Colonic mucosa (tissue), 4 donors: ENCODE measurements at regions not wholly inside any gene's neighbourhood (a gene's known extent, or its start where the extent isn't known, plus 50 kb on each side); places are given as distances from the start of the nearest gene placed in this dataset.

Source experiments
- DNase-seq: peaks from one replicate; pipeline ENCODE4 v3.0.0-alpha.2; 2020
- H3K27ac ChIP-seq: fragments of 200-600 bp; one replicate; pipeline ENCODE4 v1.8.0; 2021
- H3K27me3 ChIP-seq: fragments of 200-600 bp; one replicate; pipeline ENCODE4 v1.8.0; 2021
- H3K36me3 ChIP-seq: fragments of 200-600 bp; one replicate; pipeline ENCODE4 v1.8.0; 2021
- H3K4me1 ChIP-seq: fragments of 200-600 bp; one replicate; pipeline ENCODE4 v1.8.0; 2021; ENCODE audit warnings: mild to moderate bottlenecking
- H3K4me3 ChIP-seq: fragments of 200-600 bp; one replicate; pipeline ENCODE4 v1.8.0; 2021
- H3K9ac ChIP-seq, 2 donors: one replicate each; pipeline ENCODE4 v1.7.0; 2013; ENCODE audit warnings: control low read depth in 2 of 2, low read depth in 2 of 2, low read length in 2 of 2
- H3K9me3 ChIP-seq: fragments of 200-600 bp; one replicate; pipeline ENCODE4 v1.8.0; 2021
- intact Hi-C: fragments of 100-400 bp; cut with DNase I; formaldehyde crosslinking; loops from one replicate; pipeline ENCODE4 v1.14.1; 2022
- TF ChIP-seq, protein P1 (sequence below): fragments of 200-600 bp; IDR thresholded peaks from one replicate; pipeline ENCODE4 v1.8.0; 2022; ENCODE audit warnings: antibody characterized with exemption, mild to moderate bottlenecking
- donor health status: healthy.
- donor health status: DM: no; HTN: no; CAD: no.
- donor health status: DM: no; HTN: no; CAD: no.

DNA sequence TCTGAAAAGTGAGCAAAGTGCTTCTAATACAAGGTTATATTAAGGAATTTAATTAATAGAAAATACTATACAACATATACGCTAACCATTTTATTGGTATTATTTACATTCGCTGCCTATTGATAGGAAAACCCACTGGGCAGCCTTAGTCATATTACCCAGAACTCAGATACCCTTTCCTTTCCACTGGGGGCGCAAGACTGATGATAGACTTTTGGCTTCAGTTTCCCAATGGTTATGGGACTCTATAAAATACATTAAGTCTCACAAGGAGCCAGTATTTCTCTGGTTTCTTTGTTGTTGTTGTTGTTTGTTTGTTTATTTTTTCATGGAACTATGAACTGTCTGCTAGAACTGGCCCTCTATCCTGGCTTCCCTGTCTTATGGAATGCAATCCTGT is 471.1 kb upstream of the KIRREL3 start:
- no peak for DNase-seq
- Histone ChIP-seq H3K9ac (no peak overlapping the region), H3K36me3 (no peaks in the 10 kb centered on the region), H3K4me3 (no peak overlapping the region), H3K27me3 (no peaks in the 10 kb centered on the region), H3K4me1 (no peaks in the 10 kb centered on the region), H3K9me3 (no peaks in the 10 kb centered on the region), H3K27ac (no peak overlapping the region)
- intact Hi-C loops = no loop called here
- TF ChIP-seq, protein P1, sequence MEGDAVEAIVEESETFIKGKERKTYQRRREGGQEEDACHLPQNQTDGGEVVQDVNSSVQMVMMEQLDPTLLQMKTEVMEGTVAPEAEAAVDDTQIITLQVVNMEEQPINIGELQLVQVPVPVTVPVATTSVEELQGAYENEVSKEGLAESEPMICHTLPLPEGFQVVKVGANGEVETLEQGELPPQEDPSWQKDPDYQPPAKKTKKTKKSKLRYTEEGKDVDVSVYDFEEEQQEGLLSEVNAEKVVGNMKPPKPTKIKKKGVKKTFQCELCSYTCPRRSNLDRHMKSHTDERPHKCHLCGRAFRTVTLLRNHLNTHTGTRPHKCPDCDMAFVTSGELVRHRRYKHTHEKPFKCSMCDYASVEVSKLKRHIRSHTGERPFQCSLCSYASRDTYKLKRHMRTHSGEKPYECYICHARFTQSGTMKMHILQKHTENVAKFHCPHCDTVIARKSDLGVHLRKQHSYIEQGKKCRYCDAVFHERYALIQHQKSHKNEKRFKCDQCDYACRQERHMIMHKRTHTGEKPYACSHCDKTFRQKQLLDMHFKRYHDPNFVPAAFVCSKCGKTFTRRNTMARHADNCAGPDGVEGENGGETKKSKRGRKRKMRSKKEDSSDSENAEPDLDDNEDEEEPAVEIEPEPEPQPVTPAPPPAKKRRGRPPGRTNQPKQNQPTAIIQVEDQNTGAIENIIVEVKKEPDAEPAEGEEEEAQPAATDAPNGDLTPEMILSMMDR = no peak

DNA sequence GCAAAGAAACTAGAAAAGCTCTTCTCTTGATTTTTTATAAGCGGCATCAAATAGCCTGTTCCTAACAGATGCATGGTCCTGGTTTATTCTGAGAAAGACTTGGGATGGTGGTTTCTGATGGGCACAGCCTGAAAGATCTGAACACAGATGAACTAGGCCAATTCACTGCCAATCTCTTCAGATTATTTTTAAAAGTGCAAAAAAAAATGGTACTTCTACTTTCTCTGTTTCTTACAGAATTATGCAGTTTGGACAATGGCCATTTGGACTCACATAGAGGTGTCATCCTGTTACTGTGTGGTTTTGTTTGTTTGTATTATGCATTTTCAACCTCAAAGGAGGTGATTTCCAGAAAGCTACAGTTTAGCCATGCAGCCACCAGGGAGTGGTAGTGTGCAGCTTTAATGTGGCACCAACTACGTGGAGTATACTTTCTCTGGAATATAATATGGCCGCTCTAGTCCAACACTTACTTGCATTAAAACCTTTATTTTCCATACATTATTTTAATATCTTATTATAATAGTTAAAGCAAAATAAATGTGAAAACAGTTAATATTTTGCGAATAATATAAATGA is 469.8 kb upstream of the KIRREL3 start:
- Histone ChIP-seq H3K4me3 (no peak overlapping the region), H3K27me3 (no peaks in the 10 kb centered on the region), H3K9ac (no peak overlapping the region), H3K9me3 (no peaks in the 10 kb centered on the region), H3K4me1 (no peaks in the 10 kb centered on the region), H3K27ac (no peak overlapping the region), H3K36me3 (no peaks in the 10 kb centered on the region)
- TF ChIP-seq, protein P1 = peak; percentile 34
- no peak for DNase-seq
- intact Hi-C loops = no loop called here

GRCh38 chr11:127464325-127464724 is 463.8 kb upstream of the KIRREL3 start:
- DNase-seq = no peak
- Histone ChIP-seq H3K4me3 (no peak overlapping the region), H3K4me1 (no peaks in the 10 kb centered on the region), H3K27ac (no peak overlapping the region), H3K9ac (no peak overlapping the region), H3K27me3 (no peaks in the 10 kb centered on the region), H3K36me3 (no peaks in the 10 kb centered on the region), H3K9me3 (no peaks in the 10 kb centered on the region)
- TF ChIP-seq, protein P1 = no peak
- intact Hi-C loops = no loop called here

DNA sequence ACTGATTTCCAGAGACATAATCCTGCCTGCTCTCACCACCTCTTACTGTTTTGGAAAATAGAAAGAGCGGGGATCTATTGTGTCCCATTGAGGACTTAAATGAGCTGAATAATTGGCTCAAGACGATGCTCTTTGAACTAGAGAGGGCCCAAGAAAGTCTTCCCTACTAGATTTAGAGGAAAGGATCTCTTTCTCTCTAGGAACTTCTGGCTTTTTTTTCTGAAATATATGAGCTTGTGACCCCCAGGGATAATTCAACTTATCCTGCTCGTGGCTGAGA is 461.4 kb upstream of the KIRREL3 start:
- no peaks in the 10 kb centered on the region for H3K36me3 ChIP-seq
- no peak for DNase-seq
- H3K9ac ChIP-seq = no peak overlapping the region
- TF ChIP-seq, protein P1 = no peak
- no peak overlapping the region for H3K4me3 ChIP-seq
- no peaks in the 10 kb centered on the region for H3K27me3 ChIP-seq
- intact Hi-C loops = no loop called here
- no peaks in the 10 kb centered on the region for H3K4me1 ChIP-seq
- H3K9me3 ChIP-seq = no peaks in the 10 kb centered on the region
- no peak overlapping the region for H3K27ac ChIP-seq

GRCh38 chr11:127461241-127462064 is 460.9 kb upstream of the KIRREL3 start:
- TF ChIP-seq, protein P1 = no peak
- Histone ChIP-seq H3K27ac (no peak overlapping the region), H3K9me3 (no peaks in the 10 kb centered on the region), H3K4me3 (no peak overlapping the region), H3K9ac (no peak overlapping the region), H3K4me1 (no peaks in the 10 kb centered on the region), H3K36me3 (no peaks in the 10 kb centered on the region), H3K27me3 (no peaks in the 10 kb centered on the region)
- intact Hi-C loops = no loop called here
- DNase-seq = no peak
